ENCODE measurements at regions not wholly inside any gene's neighbourhood (a gene's known extent, or its start where the extent isn't known, plus 50 kb on each side); places are given as distances from the start of the nearest gene placed in this dataset.

DNA sequence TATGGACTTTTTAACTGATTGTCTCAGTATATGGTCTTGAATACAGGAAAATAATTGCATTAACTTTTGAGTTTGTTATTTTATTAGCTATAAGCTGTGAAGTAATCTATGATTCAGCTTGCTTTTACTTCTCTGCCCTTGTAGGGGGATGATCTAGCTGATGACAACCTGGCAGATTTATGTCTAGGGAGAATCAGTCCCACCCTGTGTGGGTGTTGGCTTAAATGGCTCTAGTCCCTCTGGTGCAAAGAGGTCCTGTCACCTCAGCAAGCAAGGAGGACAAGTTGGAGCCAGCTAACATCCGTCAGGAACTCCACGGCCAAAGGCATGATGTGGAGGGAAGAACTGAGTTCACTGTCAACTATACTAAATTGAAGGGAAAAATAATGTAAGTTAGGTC, 495.3 kb downstream of the BMP2 start:
- Histone ChIP-seq H3K9me3 (ENCODE audit: control insufficient read depth, insufficient read depth, low read length) (0 out of 2 replicates have a peak, but pooled peaks cover 3% of the 10 kb centered on the region), H3K27me3 (ENCODE audit: control insufficient read depth, insufficient read depth, low read length) (no peaks in the 10 kb centered on the region), H3K4me3 (ENCODE audit: low read depth, low read length) (no peak overlapping the region), H3K27ac (ENCODE audit: low read depth, low read length) (no peak overlapping the region)
- TF ChIP-seq, protein P1, sequence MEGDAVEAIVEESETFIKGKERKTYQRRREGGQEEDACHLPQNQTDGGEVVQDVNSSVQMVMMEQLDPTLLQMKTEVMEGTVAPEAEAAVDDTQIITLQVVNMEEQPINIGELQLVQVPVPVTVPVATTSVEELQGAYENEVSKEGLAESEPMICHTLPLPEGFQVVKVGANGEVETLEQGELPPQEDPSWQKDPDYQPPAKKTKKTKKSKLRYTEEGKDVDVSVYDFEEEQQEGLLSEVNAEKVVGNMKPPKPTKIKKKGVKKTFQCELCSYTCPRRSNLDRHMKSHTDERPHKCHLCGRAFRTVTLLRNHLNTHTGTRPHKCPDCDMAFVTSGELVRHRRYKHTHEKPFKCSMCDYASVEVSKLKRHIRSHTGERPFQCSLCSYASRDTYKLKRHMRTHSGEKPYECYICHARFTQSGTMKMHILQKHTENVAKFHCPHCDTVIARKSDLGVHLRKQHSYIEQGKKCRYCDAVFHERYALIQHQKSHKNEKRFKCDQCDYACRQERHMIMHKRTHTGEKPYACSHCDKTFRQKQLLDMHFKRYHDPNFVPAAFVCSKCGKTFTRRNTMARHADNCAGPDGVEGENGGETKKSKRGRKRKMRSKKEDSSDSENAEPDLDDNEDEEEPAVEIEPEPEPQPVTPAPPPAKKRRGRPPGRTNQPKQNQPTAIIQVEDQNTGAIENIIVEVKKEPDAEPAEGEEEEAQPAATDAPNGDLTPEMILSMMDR (IDR thresholded peaks at IDR 0.05; ENCODE audit: low read depth, low read length): no peak
- DNase-seq (ENCODE audit: low read depth, low spot score): no peak
- POLR2A ChIA-PET: no interaction called here
- CTCF ChIA-PET: no interaction called here

DNA sequence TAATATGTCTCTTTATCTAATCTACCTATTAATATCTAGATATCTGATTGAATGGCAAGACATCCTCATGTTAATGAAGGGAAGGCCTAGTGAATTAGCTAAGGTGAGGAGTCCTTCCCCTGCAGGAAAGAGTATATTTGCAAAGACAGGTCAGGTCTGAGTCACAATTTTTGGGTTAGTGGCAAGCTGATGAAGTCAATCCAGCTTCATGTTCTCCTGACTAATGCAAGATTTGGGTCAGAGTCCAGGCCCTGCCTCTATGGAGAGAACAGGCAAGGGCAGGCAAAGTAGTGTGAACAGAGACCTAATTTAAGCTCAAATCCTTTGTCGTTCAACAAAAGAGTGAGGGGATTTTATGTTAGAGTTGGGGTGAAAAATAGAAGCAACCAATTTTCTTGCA, 496.7 kb downstream of the BMP2 start:
- TF ChIP-seq, protein P1 (IDR thresholded peaks at IDR 0.05; ENCODE audit: low read depth, low read length): no peak
- Histone ChIP-seq H3K9me3 (ENCODE audit: control insufficient read depth, insufficient read depth, low read length) (0 out of 2 replicates have a peak, but pooled peaks cover 3% of the 10 kb centered on the region), H3K4me3 (ENCODE audit: low read depth, low read length) (no peak overlapping the region), H3K27ac (ENCODE audit: low read depth, low read length) (no peak overlapping the region), H3K27me3 (ENCODE audit: control insufficient read depth, insufficient read depth, low read length) (no peaks in the 10 kb centered on the region)
- no peak for DNase-seq (ENCODE audit: low read depth, low spot score)
- CTCF ChIA-PET: no interaction called here
- POLR2A ChIA-PET: no interaction called here

DNA sequence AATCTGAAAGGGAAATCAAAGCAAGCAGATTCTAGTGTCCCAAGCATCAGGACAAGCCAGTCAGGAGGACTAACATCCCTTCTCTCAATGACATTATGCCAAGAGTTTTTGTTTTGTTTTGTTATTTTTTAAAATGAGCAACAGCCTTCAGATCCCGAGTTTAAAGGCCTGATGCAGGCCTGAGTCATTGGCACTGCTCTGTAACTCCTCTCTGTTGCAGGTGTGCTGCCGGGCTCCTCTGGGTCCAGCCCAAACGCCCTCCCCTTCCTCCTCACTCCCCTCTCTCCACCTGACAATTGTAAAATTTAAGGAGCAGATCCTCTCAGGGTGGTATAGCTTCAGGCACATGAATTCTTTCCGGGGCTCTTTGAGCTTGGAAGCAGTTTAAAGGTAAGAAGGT, 502.0 kb downstream of the BMP2 start:
- Histone ChIP-seq H3K4me3 (ENCODE audit: low read depth, low read length) (no peak overlapping the region), H3K27me3 (ENCODE audit: control insufficient read depth, insufficient read depth, low read length) (no peaks in the 10 kb centered on the region), H3K9me3 (ENCODE audit: control insufficient read depth, insufficient read depth, low read length) (no peaks in the 10 kb centered on the region), H3K27ac (ENCODE audit: low read depth, low read length) (no peak overlapping the region)
- ChIA-PET POLR2A (no interaction called here), CTCF (interaction anchor here (2.2 kb wide), 1 partner anchor 16 kb away, joined by 8 read pairs; no protein-coding TSS in a partner anchor)
- no peak for DNase-seq (ENCODE audit: low read depth, low spot score)
- TF ChIP-seq, protein P1 (IDR thresholded peaks at IDR 0.05; ENCODE audit: low read depth, low read length): no peak

DNA sequence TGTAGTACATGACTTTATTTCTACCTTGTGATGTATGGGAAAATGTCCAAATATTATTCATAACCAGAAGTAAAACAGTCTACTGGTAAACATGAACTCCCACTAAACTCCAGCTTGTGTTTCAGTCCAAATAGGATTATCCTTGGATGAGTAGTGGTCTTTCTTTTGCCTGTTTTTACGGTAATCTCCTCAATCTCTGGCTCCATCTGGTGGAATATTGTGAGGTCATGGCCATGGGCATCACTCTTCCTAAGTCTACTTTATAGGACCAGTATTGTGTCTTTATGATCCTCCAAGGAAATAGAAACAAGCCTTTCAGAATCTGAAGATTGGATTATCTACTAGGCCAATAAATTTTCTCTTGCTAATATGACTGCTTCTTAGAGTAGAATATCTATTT, 505.0 kb downstream of the BMP2 start:
- TF ChIP-seq, protein P1 (IDR thresholded peaks at IDR 0.05; ENCODE audit: low read depth, low read length): no peak
- ChIA-PET CTCF (interaction anchor here (2.0 kb wide), 1 partner anchor 13 kb away, joined by 6 read pairs; no protein-coding TSS in a partner anchor), POLR2A (no interaction called here)
- Histone ChIP-seq H3K27ac (ENCODE audit: low read depth, low read length) (no peak overlapping the region), H3K27me3 (ENCODE audit: control insufficient read depth, insufficient read depth, low read length) (no peaks in the 10 kb centered on the region), H3K9me3 (ENCODE audit: control insufficient read depth, insufficient read depth, low read length) (no peaks in the 10 kb centered on the region), H3K4me3 (ENCODE audit: low read depth, low read length) (no peak overlapping the region)
- no peak for DNase-seq (ENCODE audit: low read depth, low spot score)

DNA sequence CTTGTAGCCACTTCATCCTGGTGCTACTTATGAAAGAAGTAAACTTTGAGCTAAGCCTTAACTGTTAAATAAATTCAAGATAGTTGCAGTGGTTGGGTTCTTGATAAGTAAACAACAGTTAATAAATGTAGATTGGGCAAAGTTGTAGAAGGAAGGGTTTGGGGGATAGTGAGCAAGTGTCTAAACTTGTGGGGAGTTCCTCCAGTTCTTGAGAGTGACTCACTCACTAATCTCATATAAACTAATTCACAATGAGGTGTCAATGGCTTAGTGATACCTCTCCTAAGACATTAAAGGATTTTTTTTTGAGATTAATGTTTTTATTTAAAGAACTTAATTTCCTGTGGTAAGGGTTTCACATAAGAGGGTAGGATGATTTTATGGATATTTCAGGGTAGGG, 507.4 kb downstream of the BMP2 start:
- Histone ChIP-seq H3K9me3 (ENCODE audit: control insufficient read depth, insufficient read depth, low read length) (no peaks in the 10 kb centered on the region), H3K27ac (ENCODE audit: low read depth, low read length) (no peak overlapping the region), H3K4me3 (ENCODE audit: low read depth, low read length) (no peak overlapping the region), H3K27me3 (ENCODE audit: control insufficient read depth, insufficient read depth, low read length) (no peaks in the 10 kb centered on the region)
- CTCF ChIA-PET: interaction anchor here (1.5 kb wide), 1 partner anchor 11 kb away, joined by 4 read pairs; no protein-coding TSS in a partner anchor
- DNase-seq (ENCODE audit: low read depth, low spot score): no peak
- TF ChIP-seq, protein P1 (IDR thresholded peaks at IDR 0.05; ENCODE audit: low read depth, low read length): no peak
- POLR2A ChIA-PET: no interaction called here
